HAP-1 (cell line): ENCODE measurements at regions not wholly inside any gene's neighbourhood (a gene's known extent, or its start where the extent isn't known, plus 50 kb on each side); places are given as distances from the start of the nearest gene placed in this dataset.

ENCODE experiments used
- DNase-seq, 2 experiments: peaks; one replicate each; pipeline ENCODE4 v3.0.0-alpha.2; 2016 to 2020; ENCODE audit warnings: low spot score in 2 of 2
- H3K27me3 ChIP-seq: fragments of 250-450 bp; sonication (Bioruptor Pico); 2 replicates; pipeline ENCODE4 v1.5.1; 2020; ENCODE audit warnings: low read depth, mild to moderate bottlenecking, moderate library complexity
- H3K36me3 ChIP-seq: fragments of 250-450 bp; sonication (Bioruptor Pico); replicated peaks from 2 replicates; pipeline ENCODE4 v1.5.1; 2020; ENCODE audit warnings: mild to moderate bottlenecking
- H3K4me1 ChIP-seq: fragments of 250-450 bp; sonication (Bioruptor Pico); 2 replicates; pipeline ENCODE4 v1.5.1; 2020; ENCODE audit warnings: mild to moderate bottlenecking
- H3K4me3 ChIP-seq: fragments of 250-450 bp; sonication (Bioruptor Pico); 2 replicates; pipeline ENCODE4 v1.5.1; 2020; ENCODE audit warnings: mild to moderate bottlenecking, moderate library complexity
- H3K9me3 ChIP-seq: fragments of 250-450 bp; sonication (Bioruptor Pico); 2 replicates; pipeline ENCODE4 v1.5.1; 2020; ENCODE audit warnings: mild to moderate bottlenecking, moderate library complexity
- in situ Hi-C: fragments of 300-500 bp; cut with MboI; formaldehyde crosslinking; loops from 3 replicates; pipeline ENCODE4 v1.14.3; 2020; ENCODE audit warnings: low sequenced_read_pairs, inconsistent platforms, mixed read lengths

GRCh38 chr4:181643466-181643865 lies 599.7 kb upstream of the TENM3 start:
- Histone ChIP-seq H3K4me3 (no peak overlapping the region), H3K36me3 (no peaks in the 10 kb centered on the region), H3K9me3 (no peaks in the 10 kb centered on the region), H3K27me3 (no peaks in the 10 kb centered on the region), H3K4me1 (no peaks in the 10 kb centered on the region)
- DNase-seq = no peak
- in situ Hi-C loops = no loop called here

DNA sequence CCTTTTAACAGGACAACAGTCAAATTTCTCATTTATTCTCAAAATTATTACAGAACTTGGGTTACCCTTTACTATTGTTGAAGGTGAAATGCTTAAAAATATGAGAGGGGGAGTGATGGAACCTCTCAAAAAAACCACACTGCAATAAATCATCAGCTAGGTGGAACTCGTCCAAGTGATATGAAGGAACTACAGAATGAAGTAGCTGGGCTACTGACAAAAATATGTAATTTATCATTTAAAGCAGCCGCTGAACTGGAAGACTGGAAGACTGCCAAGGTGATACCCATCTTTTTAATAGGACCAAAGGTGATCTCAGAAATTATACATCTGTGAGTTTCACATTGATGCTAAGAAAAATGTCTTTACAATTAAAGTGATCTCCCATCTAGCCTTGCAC lies 597.7 kb upstream of the TENM3 start:
- Histone ChIP-seq H3K9me3 (no peaks in the 10 kb centered on the region), H3K4me3 (no peak overlapping the region), H3K36me3 (no peaks in the 10 kb centered on the region), H3K4me1 (no peaks in the 10 kb centered on the region), H3K27me3 (no peaks in the 10 kb centered on the region)
- in situ Hi-C loops = no loop called here
- DNase-seq = no peak

DNA sequence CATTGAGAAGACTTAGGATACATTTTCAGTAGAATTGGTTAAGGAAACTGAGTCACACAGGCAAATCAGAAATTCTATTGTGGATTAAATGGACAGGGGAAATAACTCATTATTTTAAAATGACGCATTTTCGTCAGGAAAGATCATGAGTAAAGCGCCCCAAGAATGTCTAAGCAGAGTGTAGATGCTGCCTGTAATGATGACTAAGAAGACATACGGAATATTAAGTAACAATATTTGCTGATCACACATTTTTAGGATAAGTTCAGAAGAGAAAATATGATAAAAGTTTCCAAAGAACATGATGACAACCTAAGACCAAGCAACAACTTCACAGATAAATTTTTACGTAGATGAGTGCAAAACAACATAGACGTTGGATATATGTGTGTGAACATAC lies 596.3 kb upstream of the TENM3 start:
- H3K9me3 ChIP-seq = no peaks in the 10 kb centered on the region
- in situ Hi-C loops = no loop called here

DNA sequence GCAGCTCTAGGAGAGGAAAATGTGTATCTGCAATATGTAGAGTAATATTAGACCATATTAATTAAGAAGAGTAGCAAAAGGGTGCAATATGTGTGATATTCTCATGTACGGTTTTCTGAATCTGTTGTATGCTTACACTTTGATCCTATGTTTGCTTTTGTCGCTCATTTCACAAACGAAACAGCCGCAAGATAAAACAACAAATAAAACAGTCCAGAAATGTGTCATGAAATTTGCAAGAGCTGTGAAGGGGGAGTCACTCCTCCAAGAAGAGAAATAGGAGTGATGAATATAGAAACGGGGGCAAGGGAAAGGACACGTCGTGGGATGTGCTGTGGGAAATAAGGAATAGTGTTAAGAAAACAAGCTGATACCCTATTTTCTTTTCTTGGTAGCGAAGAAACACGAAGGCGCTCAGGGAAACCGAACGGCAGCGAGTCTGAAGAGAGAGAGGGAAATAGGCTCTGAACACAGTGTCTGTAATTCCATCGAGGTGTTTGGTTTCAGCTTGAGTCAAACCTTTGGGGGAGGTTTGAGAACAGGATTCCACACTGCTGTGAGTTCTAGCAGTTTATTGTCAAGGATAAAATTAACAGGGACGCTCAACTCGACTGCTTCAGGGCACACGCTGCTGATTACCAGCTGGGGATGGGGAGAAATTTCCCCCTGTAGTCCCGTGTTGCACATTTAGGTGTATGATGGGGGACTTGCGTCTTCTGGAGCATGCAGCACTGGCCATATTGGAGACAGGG lies 595.6 kb upstream of the TENM3 start:
- in situ Hi-C loops = no loop called here
- Histone ChIP-seq H3K4me1 (no peaks in the 10 kb centered on the region), H3K36me3 (no peaks in the 10 kb centered on the region), H3K9me3 (no peaks in the 10 kb centered on the region), H3K27me3 (no peaks in the 10 kb centered on the region), H3K4me3 (no peak overlapping the region)
- DNase-seq = no peak

More for the DNA sequence above, 596.3 kb upstream of the TENM3 start:
- Histone ChIP-seq H3K27me3 (no peaks in the 10 kb centered on the region), H3K36me3 (no peaks in the 10 kb centered on the region), H3K4me3 (no peak overlapping the region), H3K4me1 (no peaks in the 10 kb centered on the region)
- no peak for DNase-seq

GRCh38 chr4:181650033-181650825 lies 593.0 kb upstream of the TENM3 start:
- H3K27me3 ChIP-seq = no peaks in the 10 kb centered on the region
- no peak overlapping the region for H3K4me3 ChIP-seq
- DNase-seq = no peak
- no peaks in the 10 kb centered on the region for H3K36me3 ChIP-seq
- no peaks in the 10 kb centered on the region for H3K9me3 ChIP-seq
- no peaks in the 10 kb centered on the region for H3K4me1 ChIP-seq
- in situ Hi-C loops = no loop called here

- no peak for DNase-seq
- in situ Hi-C loops = no loop called here
These were observed 586.5 kb upstream of the TENM3 start for GRCh38 chr4:181656748-181657147.

DNA sequence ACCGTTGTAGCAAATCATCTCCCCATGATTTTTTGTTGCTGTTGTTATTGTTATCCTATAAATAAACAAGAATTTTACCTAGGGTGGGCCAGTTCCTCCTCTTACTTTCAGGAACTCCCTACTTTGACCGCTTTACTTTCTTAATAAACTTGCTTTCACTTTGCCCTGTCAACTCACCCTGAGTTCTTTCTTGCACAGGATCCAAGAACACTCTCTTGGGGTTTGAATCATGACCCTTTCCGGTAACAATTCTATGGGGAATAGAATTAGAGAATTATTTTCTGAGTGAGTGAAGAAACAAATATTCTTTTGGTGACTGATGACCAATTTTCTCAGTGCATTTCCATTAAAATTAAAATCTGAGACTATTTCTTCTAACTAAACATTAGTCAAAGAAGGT lies 584.0 kb upstream of the TENM3 start:
- H3K9me3 ChIP-seq = no peaks in the 10 kb centered on the region
- no peak overlapping the region for H3K4me3 ChIP-seq
- in situ Hi-C loops = no loop called here
- DNase-seq = no peak
- peaks cover 26% of the 10 kb centered on the region for H3K4me1 ChIP-seq
- peaks cover 5% of the 10 kb centered on the region for H3K27me3 ChIP-seq
- no peaks in the 10 kb centered on the region for H3K36me3 ChIP-seq

More at GRCh38 chr4:181656748-181657147, 586.5 kb upstream of the TENM3 start:
- H3K9me3 ChIP-seq = no peaks in the 10 kb centered on the region
- no peak overlapping the region for H3K4me3 ChIP-seq
- peaks cover 17% of the 10 kb centered on the region for H3K4me1 ChIP-seq
- H3K36me3 ChIP-seq = no peaks in the 10 kb centered on the region
- H3K27me3 ChIP-seq = peaks cover 5% of the 10 kb centered on the region

GRCh38 chr4:181659876-181660275 lies 583.3 kb upstream of the TENM3 start:
- Histone ChIP-seq H3K36me3 (no peaks in the 10 kb centered on the region), H3K4me1 (peaks cover 26% of the 10 kb centered on the region), H3K9me3 (no peaks in the 10 kb centered on the region), H3K27me3 (peaks cover 5% of the 10 kb centered on the region), H3K4me3 (no peak overlapping the region)
- in situ Hi-C loops = no loop called here
- DNase-seq = peak in 1 of 2 experiments; percentile 37

DNA sequence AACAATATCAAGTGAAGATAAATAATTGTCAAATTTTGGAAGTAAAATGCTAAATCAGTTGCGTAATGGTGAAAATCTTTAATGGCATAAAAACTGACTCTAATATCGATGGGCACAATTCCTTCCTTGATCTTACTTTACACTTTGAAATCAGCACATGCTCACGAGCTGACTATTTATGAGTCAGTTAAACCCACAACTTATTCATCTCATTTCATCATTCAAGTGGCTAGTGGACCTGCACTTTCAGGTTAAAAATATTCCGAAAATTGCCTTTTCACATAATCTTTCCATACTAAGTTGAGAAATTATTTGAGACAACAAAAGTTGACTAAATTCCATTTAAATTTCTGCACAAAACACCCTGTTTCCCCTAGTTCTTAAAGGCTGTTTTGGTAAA lies 582.1 kb upstream of the TENM3 start:
- H3K4me1 ChIP-seq = peaks cover 26% of the 10 kb centered on the region
- H3K4me3 ChIP-seq = no peak overlapping the region
- in situ Hi-C loops = no loop called here
- H3K36me3 ChIP-seq = no peaks in the 10 kb centered on the region
- no peak for DNase-seq
- H3K9me3 ChIP-seq = no peaks in the 10 kb centered on the region
- peaks cover 5% of the 10 kb centered on the region for H3K27me3 ChIP-seq

DNA sequence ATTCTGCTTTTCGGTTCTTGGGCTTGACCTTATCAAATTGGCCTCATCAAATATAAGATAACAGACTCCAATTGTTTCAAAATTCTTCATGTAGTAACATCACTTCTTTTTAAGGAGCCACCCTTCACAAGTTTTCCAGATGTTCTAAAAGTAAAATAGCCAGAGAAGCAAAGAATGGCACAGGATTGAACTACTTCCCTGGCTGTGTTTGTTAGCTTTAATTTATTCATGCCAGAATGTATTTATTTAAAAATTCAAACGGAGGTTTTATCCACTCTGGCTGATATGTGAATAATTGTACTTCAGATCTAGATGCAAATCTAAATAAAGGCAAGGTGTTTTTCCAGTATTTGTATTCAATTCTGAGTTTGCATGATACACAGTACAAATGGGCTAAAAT lies 581.3 kb upstream of the TENM3 start:
- Histone ChIP-seq H3K27me3 (peaks cover 5% of the 10 kb centered on the region), H3K9me3 (no peaks in the 10 kb centered on the region), H3K4me3 (no peak overlapping the region), H3K36me3 (no peaks in the 10 kb centered on the region), H3K4me1 (peaks cover 26% of the 10 kb centered on the region)
- no peak for DNase-seq
- in situ Hi-C loops = no loop called here

GRCh38 chr4:181662383-181662782 lies 580.8 kb upstream of the TENM3 start:
- peaks cover 26% of the 10 kb centered on the region for H3K4me1 ChIP-seq
- H3K36me3 ChIP-seq = no peaks in the 10 kb centered on the region
- no peaks in the 10 kb centered on the region for H3K9me3 ChIP-seq
- H3K27me3 ChIP-seq = peaks cover 5% of the 10 kb centered on the region
- in situ Hi-C loops = no loop called here
- H3K4me3 ChIP-seq = no peak overlapping the region
- DNase-seq = peak; percentile 57 to 61

- no peaks in the 10 kb centered on the region for H3K36me3 ChIP-seq
- no peaks in the 10 kb centered on the region for H3K4me1 ChIP-seq
- H3K9me3 ChIP-seq = no peaks in the 10 kb centered on the region
- no peak for DNase-seq
- H3K4me3 ChIP-seq = no peak overlapping the region
- H3K27me3 ChIP-seq = no peaks in the 10 kb centered on the region
- in situ Hi-C loops = no loop called here
These were observed 572.7 kb upstream of the TENM3 start for GRCh38 chr4:181670506-181670905.

DNA sequence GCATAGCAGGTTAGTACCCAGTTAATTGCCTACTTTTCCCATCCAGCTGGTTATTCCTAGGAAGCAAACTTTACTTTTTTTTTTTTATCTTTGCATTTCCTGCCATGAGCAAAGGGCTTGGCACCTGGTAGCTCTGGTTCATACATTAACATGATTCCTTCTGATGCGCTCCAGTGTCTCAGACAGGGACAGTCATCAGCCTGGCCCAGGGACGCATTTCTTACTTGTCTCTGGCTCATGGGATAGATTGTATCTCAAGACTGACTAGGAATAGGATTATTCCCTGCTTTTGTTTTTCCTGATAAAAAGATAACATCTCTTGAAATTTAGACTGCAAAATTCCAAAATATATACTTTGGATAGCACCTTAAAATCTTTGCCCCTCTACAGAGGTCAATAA lies 571.5 kb upstream of the TENM3 start:
- H3K9me3 ChIP-seq = no peaks in the 10 kb centered on the region
- no peak for DNase-seq
- in situ Hi-C loops = no loop called here
- H3K4me1 ChIP-seq = no peaks in the 10 kb centered on the region
- no peaks in the 10 kb centered on the region for H3K36me3 ChIP-seq
- no peaks in the 10 kb centered on the region for H3K27me3 ChIP-seq
- H3K4me3 ChIP-seq = no peak overlapping the region

- no peaks in the 10 kb centered on the region for H3K4me1 ChIP-seq
- in situ Hi-C loops = no loop called here
These were observed 570.5 kb upstream of the TENM3 start for GRCh38 chr4:181672751-181673150.

More at GRCh38 chr4:181672751-181673150, 570.5 kb upstream of the TENM3 start:
- Histone ChIP-seq H3K4me3 (no peak overlapping the region), H3K9me3 (no peaks in the 10 kb centered on the region), H3K36me3 (no peaks in the 10 kb centered on the region), H3K27me3 (no peaks in the 10 kb centered on the region)
- no peak for DNase-seq
